ENCODE measurements at regions not wholly inside any gene's neighbourhood (a gene's known extent, or its start where the extent isn't known, plus 50 kb on each side); places are given as distances from the start of the nearest gene placed in this dataset.

DNA sequence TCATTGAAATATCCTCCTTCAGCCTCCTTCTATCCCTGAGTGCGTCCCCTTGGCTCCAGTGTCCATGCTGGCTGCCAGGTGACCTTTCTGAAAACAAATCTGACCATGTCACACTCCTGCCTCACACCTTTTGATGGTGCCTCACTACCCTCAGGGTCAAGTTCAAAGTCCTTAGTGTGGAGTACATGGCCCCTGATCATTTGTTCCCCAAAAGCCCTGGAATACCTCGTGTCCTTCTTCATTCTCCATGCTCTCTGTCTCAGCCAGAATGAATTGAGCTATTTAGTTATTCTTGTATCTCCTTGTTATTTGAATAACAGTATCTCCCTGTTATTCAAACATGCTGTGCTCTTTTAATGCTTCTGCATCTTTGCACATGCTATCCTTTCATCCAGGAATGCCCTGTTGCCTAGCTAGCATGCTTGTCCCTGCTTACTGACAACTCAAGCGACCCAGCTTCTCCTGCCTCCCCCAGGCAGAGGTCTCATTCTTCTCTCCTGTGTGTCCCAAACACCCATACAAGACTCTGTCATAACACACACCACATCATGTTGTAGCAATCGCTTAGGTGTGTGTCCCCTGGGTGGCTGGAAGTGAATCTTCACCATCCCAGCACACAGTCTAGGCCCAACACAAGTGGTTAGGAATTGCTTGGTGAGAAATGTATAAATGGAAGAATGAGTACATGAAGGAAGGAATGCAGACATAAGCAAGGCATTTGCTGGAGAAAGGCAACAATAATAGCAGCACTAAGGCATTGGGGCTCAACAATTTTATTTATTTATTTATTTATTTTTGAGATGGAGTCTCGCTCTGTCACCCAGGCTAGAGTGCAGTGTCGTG, 144.0 kb downstream of the DDX1 start:
- peaks cover 3% of the 10 kb centered on the region for H3K27me3 ChIP-seq (ENCODE audit: insufficient read depth, poor library complexity, severe bottlenecking)
- H3K27ac ChIP-seq (replicated peaks) = no peak overlapping the region
- no peak overlapping the region for H3K4me3 ChIP-seq (replicated peaks; ENCODE audit: insufficient read depth, low read length)
- DNase-seq (ENCODE audit: low read depth in 1 of 2, low spot score in 1 of 2) = no peak
- TF ChIP-seq POLR2AphosphoS5 (IDR thresholded peaks at IDR 0.05; ENCODE audit: low read depth) (no peak), CTCF (IDR thresholded peaks at IDR 0.05; ENCODE audit: insufficient read depth, low read length) (no peak), GABPA (IDR thresholded peaks at IDR 0.05; ENCODE audit: low read depth) (no peak), SPI1 (IDR thresholded peaks at IDR 0.05; ENCODE audit: borderline replicate concordance, low read depth) (no peak), REST (IDR thresholded peaks at IDR 0.05; ENCODE audit: insufficient replicate concordance, low read depth) (no peak)

DNA sequence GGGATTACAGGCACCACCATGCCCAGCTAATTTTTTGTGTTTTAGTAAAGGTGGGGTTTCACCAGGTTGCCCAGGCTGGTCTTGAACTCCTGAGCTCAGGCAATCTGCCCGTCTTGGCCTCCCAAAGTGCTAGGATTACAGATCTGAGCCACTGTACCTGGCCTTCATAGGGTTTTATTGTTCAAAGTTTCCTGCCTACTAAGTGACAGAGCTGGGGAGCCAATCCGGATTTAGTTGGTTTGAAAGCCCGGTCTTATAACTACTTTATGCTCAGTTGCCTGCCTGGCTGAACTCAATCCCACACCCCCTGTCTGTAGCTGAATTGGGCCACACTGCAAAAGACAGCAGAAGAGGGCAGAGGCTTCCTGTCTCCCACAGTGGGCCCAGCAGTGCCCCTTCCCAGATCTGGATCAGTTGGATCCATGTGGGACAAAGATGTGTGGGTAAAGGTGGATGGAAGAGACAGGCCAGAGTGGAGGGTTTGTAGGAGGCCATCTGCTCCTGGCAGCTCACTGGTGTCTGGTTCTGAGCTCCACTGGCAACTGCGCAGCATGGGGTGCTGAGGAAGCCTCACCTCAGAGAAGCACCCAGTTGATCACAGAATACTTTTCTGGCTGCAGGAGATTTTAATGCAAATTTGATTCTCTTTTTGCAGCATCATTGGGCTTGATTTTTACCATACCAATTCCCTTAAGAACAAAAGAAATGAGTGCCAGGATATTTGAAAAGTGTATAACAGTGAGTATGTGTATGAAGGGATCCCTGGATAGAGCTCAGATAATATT, 144.9 kb downstream of the DDX1 start:
- Histone ChIP-seq H3K4me3 (replicated peaks; ENCODE audit: insufficient read depth, low read length) (no peak overlapping the region), H3K27ac (replicated peaks) (no peak overlapping the region), H3K27me3 (ENCODE audit: insufficient read depth, poor library complexity, severe bottlenecking) (peaks cover 3% of the 10 kb centered on the region)
- TF ChIP-seq CTCF (IDR thresholded peaks at IDR 0.05; ENCODE audit: insufficient read depth, low read length) (no peak), REST (IDR thresholded peaks at IDR 0.05; ENCODE audit: insufficient replicate concordance, low read depth) (no peak), SPI1 (IDR thresholded peaks at IDR 0.05; ENCODE audit: borderline replicate concordance, low read depth) (no peak), GABPA (IDR thresholded peaks at IDR 0.05; ENCODE audit: low read depth) (no peak), POLR2AphosphoS5 (IDR thresholded peaks at IDR 0.05; ENCODE audit: low read depth) (no peak)
- DNase-seq (ENCODE audit: low read depth in 1 of 2, low spot score in 1 of 2) = no peak

- no peak overlapping the region for H3K4me3 ChIP-seq (replicated peaks; ENCODE audit: insufficient read depth, low read length)
- no peak for TF ChIP-seq GABPA (IDR thresholded peaks at IDR 0.05; ENCODE audit: low read depth)
- TF ChIP-seq SPI1 (IDR thresholded peaks at IDR 0.05; ENCODE audit: borderline replicate concordance, low read depth) = no peak
- no peak for TF ChIP-seq POLR2AphosphoS5 (IDR thresholded peaks at IDR 0.05; ENCODE audit: low read depth)
- TF ChIP-seq REST (IDR thresholded peaks at IDR 0.05; ENCODE audit: insufficient replicate concordance, low read depth) = no peak
- TF ChIP-seq CTCF (IDR thresholded peaks at IDR 0.05; ENCODE audit: insufficient read depth, low read length) = no peak
- no peak for DNase-seq (ENCODE audit: low read depth in 1 of 2, low spot score in 1 of 2)
- H3K27me3 ChIP-seq (ENCODE audit: insufficient read depth, poor library complexity, severe bottlenecking) = peaks cover 3% of the 10 kb centered on the region
- H3K27ac ChIP-seq (replicated peaks) = no peak overlapping the region
Observed at GRCh38 chr2:15737314-15738224, 145.9 kb downstream of the DDX1 start.

Measured in HL-60 (cell line).